Smooth muscle cell (in vitro differentiated cells): ENCODE measurements at regions not wholly inside any gene's neighbourhood (a gene's known extent, or its start where the extent isn't known, plus 50 kb on each side); places are given as distances from the start of the nearest gene placed in this dataset.

ENCODE experiments used
- DNase-seq: peaks from one replicate; lab custom pipeline; 2025; ENCODE audit not compliant: unreplicated experiment; lab: John Stamatoyannopoulos, UW
- H2AFZ ChIP-seq: fragments of 200-600 bp; sonication (generic); 2 replicates; pipeline ENCODE4 v1.6.0; 2016; ENCODE audit warnings: antibody characterized with exemption, low read depth, mild to moderate bottlenecking
- H3F3A ChIP-seq: fragments of 200-600 bp; sonication (generic); 2 replicates; pipeline ENCODE4 v1.6.0; 2017; ENCODE audit warnings: antibody characterized with exemption, low read depth
- H3K27ac ChIP-seq: fragments of 200-600 bp; sonication (generic); 2 replicates; pipeline ENCODE4 v1.5.1; 2016; ENCODE audit warnings: low read depth, mild to moderate bottlenecking
- H3K27me3 ChIP-seq: fragments of 200-600 bp; sonication (generic); 2 replicates; pipeline ENCODE4 v1.6.1; 2016; ENCODE audit warnings: low read depth, mild to moderate bottlenecking
- H3K36me3 ChIP-seq: fragments of 200-600 bp; sonication (generic); 2 replicates; pipeline ENCODE4 v1.5.1; 2016; ENCODE audit warnings: low read depth
- H3K4me1 ChIP-seq: fragments of 200-600 bp; sonication (generic); 2 replicates; pipeline ENCODE4 v1.5.1; 2016; ENCODE audit warnings: low read depth
- H3K4me2 ChIP-seq: fragments of 200-600 bp; sonication (generic); 2 replicates; pipeline ENCODE4 v1.6.0; 2016; ENCODE audit warnings: mild to moderate bottlenecking
- H3K4me3 ChIP-seq: fragments of 200-600 bp; sonication (generic); 2 replicates; pipeline ENCODE4 v1.5.1; 2016; ENCODE audit warnings: mild to moderate bottlenecking
- H3K79me2 ChIP-seq: fragments of 200-600 bp; sonication (generic); 2 replicates; pipeline ENCODE4 v1.6.0; 2016; ENCODE audit warnings: low read depth, mild to moderate bottlenecking
- H3K9ac ChIP-seq: fragments of 200-600 bp; sonication (generic); 2 replicates; pipeline ENCODE4 v1.6.0; 2016; ENCODE audit warnings: low read depth
- H3K9me3 ChIP-seq: fragments of 200-600 bp; sonication (generic); replicated peaks from 2 replicates; pipeline ENCODE4 v1.5.1; 2016; ENCODE audit warnings: low read depth
- H4K20me1 ChIP-seq: fragments of 200-600 bp; sonication (generic); 2 replicates; pipeline ENCODE4 v1.6.0; 2016; ENCODE audit warnings: low read depth
- WGBS: methylation state at CpG from one replicate; pipeline ENCODE4 v1.1.7; 2016; ENCODE audit warnings: low lambda C conversion rate; 5-methylcytosine and 5-hydroxymethylcytosine counted together
- TF ChIP-seq, protein P1 (sequence below): fragments of 200-600 bp; sonication (generic); IDR thresholded peaks from 2 replicates; pipeline ENCODE4 v1.5.1; 2017; ENCODE audit warnings: borderline replicate concordance, mild to moderate bottlenecking, antibody characterized with exemption; ENCODE audit not compliant: insufficient read depth, poor library complexity, severe bottlenecking

DNA sequence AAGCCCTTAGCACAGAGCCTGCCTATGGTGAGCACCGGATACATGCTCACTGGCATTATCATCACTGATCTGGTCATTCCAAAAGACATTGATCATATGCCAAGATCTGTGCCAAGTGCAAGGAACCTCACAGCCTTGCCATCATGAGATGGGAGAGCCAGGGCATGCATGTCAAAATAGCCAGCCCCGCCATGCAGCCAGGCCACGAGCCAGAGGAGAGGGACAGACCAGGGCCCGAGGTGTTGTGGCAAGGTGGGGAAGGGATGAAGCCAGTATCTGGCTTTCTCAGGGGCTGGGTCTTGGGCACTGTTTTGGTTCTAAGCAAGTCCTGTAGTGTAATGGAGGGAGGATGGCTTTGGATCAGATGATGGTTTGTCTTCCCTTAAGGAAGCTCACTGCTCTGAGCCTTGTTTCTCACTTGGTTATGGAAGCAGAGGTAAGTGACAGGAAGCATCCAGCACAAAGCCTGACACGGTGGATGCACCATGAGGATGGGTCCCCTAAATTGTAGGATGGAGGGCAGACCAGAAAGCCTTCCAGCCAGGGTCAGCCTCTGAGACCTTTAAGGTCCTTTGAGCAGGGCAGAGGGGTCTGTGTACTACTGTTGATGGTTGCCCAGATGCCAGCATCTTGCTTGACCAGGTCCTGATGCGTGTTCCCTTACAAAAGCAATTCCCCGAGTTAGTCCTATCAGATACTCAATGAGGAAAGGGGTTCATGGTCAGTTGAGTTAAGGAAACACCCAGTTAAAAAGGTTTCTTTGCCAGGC lies 247.7 kb upstream of the TLE3 start:
- Histone ChIP-seq H3K4me3 (no peak overlapping the region), H3K79me2 (no peaks in the 10 kb centered on the region), H2AFZ (no peak overlapping the region), H3K36me3 (no peaks in the 10 kb centered on the region), H3K27me3 (no peaks in the 10 kb centered on the region), H3K4me2 (no peak overlapping the region), H4K20me1 (no peaks in the 10 kb centered on the region), H3K9me3 (no peaks in the 10 kb centered on the region), H3K27ac (no peak overlapping the region), H3K9ac (no peak overlapping the region), H3K4me1 (no peaks in the 10 kb centered on the region), H3F3A (peaks cover 10% of the 10 kb centered on the region)
- TF ChIP-seq, protein P1, sequence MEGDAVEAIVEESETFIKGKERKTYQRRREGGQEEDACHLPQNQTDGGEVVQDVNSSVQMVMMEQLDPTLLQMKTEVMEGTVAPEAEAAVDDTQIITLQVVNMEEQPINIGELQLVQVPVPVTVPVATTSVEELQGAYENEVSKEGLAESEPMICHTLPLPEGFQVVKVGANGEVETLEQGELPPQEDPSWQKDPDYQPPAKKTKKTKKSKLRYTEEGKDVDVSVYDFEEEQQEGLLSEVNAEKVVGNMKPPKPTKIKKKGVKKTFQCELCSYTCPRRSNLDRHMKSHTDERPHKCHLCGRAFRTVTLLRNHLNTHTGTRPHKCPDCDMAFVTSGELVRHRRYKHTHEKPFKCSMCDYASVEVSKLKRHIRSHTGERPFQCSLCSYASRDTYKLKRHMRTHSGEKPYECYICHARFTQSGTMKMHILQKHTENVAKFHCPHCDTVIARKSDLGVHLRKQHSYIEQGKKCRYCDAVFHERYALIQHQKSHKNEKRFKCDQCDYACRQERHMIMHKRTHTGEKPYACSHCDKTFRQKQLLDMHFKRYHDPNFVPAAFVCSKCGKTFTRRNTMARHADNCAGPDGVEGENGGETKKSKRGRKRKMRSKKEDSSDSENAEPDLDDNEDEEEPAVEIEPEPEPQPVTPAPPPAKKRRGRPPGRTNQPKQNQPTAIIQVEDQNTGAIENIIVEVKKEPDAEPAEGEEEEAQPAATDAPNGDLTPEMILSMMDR: no peak
- 100% methylated on average over 7 of the region's 7 CpGs for WGBS
- no peak for DNase-seq

DNA sequence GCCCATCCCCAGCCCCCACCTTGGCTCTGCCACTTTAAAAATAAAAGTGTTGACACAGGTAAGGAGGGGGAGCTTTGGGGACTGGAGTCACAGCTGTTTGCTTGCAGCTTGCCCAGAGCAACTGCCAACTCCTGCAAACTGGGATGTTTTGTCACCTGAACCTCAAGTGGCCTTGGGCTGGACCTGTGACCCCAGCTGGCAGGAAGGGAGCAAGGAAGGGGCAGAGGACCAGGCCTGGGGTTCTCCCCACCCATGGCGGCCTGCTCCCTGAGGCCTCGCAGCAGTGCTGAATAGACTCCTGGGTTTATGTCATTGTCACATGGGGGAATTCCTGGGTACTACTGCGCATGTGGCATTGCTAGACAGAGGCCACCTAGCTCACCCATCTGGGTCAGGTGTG lies 246.9 kb upstream of the TLE3 start:
- Histone ChIP-seq H3K4me1 (no peaks in the 10 kb centered on the region), H3K4me2 (no peak overlapping the region), H4K20me1 (no peaks in the 10 kb centered on the region), H3K27me3 (no peaks in the 10 kb centered on the region), H3K27ac (no peak overlapping the region), H3K79me2 (no peaks in the 10 kb centered on the region), H3K4me3 (no peak overlapping the region), H3F3A (peaks cover 12% of the 10 kb centered on the region), H3K9me3 (no peaks in the 10 kb centered on the region), H3K36me3 (no peaks in the 10 kb centered on the region), H3K9ac (no peak overlapping the region), H2AFZ (no peak overlapping the region)
- no peak for DNase-seq
- WGBS: 98% methylated on average over 3 of the region's 3 CpGs
- TF ChIP-seq, protein P1: no peak

DNA sequence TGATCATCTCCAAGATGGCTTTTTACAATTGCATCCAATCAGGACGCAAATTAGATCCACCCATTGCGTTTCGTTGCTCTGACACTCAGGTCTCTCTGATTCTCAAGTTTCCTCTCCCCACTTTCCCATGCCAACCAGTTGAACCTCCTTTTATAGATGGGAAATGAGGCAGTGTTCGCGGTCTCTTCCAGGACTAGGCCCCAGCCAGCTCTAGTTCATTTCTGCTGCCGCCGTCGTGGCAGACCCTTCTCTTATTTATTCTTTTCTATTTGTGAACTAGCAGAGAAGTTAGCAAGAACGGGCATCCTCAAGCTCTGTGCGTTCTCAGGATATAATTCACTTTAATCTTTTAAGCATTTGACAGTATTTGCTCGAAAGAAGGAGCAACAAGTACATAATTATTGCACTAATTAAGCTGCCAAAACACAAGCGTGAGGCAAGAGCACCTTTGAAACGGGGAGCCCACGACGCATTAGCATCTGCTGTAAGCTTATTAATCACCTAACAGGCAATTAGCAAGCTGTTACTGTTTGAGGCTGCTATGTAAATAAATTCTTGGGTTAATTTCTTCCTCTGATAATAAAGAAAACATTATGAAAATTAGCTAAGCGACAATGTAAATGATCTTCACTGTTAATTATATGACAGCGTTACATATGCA lies 246.4 kb upstream of the TLE3 start:
- Histone ChIP-seq H3K79me2 (no peaks in the 10 kb centered on the region), H3F3A (peaks cover 18% of the 10 kb centered on the region), H3K4me3 (no peak overlapping the region), H3K27me3 (no peaks in the 10 kb centered on the region), H3K9ac (no peak overlapping the region), H4K20me1 (no peaks in the 10 kb centered on the region), H3K4me2 (no peak overlapping the region), H2AFZ (no peak overlapping the region), H3K9me3 (no peaks in the 10 kb centered on the region), H3K36me3 (no peaks in the 10 kb centered on the region), H3K4me1 (no peaks in the 10 kb centered on the region), H3K27ac (no peak overlapping the region)
- TF ChIP-seq, protein P1: no peak
- whole genome bisulfite sequencing: 72% methylated on average over 17 of the region's 17 CpGs
- no peak for DNase-seq
